NCI-H748 (cell line): ENCODE measurements at regions not wholly inside any gene's neighbourhood (a gene's known extent, or its start where the extent isn't known, plus 50 kb on each side); places are given as distances from the start of the nearest gene placed in this dataset.

ENCODE experiments used
- DNase-seq: peaks from one replicate; lab custom pipeline; 2025; ENCODE audit not compliant: unreplicated experiment; lab: John Stamatoyannopoulos, UW

DNA sequence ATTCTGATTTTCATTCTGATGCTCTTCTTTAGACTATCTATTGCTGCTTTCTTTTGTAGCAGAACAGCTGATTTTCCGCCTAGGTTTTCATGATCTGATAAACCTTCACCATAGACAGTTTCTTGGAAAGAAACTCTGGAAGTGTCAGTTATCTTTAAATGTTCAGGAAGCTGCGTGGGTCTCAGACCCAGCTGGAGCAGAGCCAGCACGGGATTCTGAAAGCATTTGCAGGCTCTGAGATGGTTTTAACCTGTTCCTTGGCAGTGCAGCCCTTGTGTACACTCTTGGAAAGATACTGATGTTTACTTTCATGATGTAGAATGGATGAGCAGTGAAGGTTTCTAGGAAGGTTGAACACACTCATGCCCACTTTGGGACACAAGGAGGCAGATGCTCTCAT lies 178.0 kb upstream of the DMRT1 start:
- DNase-seq = no peak

- no peak for DNase-seq
Measured at GRCh38 chr9:665296-665695, 176.2 kb upstream of the DMRT1 start.

DNA sequence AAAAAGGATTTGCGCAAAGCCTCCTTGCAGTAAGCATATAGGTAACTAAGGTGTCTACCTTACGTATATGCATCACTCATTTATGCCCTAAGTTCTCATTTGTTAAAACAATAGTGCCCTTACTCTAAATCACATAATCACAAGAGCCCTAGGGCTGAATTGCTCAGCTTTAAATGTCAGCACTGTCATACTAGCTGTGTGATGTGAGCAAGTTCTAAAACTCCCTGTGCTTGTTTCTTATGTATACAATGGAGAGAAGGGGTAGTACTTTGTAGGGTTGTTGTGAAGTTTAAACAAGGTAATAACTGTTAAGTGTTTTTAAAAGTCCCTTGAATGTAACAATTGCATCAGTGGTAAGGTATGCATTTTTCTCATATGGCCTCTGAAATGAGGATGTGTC lies 169.5 kb upstream of the DMRT1 start:
- DNase-seq = no peak

DNA sequence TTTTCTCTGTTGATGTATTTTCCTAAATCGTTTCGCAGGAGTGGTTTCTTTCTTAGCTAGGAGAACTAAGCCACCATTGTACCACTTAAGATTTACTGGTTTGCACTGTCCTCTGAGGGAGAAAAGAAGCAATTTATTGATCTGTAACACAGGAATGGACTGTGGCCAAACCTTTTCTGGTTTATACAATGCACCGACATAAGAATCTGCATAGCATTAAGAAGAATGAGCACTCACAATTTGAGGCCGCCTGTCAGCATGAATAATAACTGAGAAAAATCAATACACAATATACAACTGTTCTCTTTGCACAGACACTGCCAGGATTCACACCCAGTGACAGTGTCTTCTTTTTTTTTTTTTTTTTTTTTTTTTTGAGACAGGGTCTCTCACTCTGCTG lies 168.6 kb upstream of the DMRT1 start:
- DNase-seq = no peak

GRCh38 chr9:673264-673965 lies 168.1 kb upstream of the DMRT1 start:
- no peak for DNase-seq

DNA sequence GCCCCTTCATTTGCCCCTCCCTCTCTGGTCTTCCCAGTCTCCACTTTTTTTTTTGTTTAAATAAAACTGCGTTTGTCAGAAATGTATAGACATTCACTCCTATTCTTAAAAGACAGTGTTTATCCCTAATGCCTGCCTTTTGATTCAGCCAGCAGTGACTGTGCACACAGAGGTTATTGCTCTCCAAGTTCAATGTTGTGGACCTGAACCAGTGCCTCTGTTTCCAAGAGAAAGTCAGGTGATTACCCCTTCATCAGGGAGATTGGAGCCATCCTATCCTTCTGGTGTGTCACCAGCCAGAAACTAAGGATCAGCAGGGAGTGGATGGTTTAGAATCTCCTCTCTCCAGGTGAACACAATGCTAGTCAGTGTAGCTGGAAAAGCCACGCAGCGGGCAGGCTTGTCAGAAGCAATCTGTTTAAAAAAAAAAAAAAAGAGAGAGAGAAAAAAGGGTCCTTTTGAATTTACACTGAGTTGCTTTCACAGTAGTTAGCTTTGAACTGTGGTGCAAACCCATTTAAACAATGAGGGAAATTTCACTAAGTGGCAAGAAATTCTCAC lies 167.5 kb upstream of the DMRT1 start:
- no peak for DNase-seq

GRCh38 chr9:675697-676370 lies 165.7 kb upstream of the DMRT1 start:
- DNase-seq = no peak

DNA sequence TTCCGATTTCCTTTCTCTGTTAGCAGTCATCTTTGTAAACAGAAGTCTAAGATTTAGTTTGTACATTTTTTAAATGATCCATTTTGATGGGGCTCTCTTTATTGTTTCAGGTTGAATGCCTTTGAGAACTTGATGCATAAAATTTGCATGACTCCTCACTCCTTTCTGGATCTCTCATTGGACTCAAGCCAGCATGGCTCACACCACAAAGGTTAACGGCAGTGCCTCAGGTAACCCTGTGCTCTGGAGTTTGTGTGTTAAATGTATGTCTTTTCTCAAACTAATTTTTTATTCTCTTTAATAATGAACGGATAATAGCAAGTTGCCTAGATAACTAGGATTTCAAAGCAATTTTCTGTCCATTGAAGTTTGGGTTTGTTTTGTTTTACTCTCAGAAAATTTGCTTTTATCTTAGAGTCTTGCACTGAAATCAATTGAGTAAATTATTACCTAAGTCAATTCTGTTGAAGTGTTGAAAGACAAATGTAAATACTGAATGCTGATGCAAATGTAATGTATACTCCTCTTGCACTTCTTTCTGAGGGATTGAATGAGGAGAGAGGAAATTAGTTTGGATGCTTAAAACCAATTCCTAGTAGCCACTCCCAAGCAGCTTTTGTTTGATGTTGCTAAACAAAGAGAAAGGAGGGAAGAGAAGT lies 164.6 kb upstream of the DMRT1 start:
- DNase-seq = peak; percentile 19

DNA sequence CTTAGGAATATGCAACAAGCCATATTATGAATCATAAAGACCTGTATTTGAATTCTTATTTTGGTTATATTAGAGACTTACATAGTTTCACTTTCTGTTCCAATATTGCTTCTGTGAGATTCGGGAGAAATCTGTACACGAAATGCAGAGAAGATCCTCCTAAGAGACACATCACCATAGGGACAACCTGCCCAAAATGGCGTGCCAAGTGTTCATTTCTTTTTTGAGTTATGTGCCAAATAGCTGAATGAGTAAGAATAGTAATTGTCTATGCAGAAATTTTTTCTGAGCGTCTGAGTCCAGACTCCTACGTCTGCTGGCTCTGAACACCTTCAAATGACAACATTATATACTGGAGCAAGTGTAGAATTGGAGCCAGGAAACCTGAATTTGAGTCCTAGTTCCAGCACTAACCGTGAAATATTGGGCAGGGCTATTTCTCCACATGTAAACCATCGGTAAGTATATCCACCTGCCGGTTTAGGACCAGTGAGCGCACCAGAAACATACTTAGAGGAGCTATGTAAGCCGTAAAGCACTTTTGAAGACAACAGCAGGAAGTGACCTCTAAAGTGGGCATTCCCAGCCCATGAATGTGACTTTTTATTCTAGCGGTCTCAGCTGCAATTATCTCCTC lies 163.9 kb upstream of the DMRT1 start:
- DNase-seq = no peak

GRCh38 chr9:678897-679296 lies 162.6 kb upstream of the DMRT1 start:
- DNase-seq = no peak

DNA sequence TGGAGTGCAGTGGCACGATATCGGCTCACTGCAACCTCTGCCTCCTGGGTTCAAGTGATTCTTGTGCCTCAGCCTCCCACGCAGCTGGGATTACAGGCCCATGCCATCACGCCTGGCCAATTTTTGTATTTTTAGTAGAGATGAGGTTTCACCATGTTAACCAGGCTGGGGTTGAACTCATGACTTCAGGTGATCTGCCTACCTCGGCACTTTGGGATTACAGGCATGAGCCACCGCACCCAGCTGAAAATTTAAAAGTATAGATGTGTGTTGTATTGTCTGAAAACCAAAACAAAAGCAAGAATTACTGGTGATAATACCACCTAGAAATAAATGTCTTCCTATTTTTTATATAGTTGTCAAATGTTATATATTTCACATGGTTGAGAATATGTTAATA lies 162.0 kb upstream of the DMRT1 start:
- DNase-seq = no peak

DNA sequence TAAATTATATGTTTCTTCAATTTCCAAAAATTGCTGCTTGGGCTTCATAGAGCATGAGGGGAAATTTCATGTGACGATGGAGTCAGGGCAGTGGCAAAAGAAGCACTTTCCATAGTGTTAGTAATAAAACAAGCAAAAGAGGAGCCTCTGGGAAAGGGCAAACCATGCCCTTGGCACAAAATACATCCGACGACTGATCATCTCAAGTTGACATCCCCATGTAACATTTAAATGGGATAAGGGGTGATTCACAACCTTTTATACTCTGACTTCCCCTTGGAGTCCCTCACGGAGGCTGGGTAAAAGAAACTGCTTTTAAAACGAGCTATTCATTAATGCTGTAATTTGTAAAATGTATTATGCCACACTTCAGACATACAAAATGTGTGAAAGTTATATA lies 161.4 kb upstream of the DMRT1 start:
- no peak for DNase-seq

DNA sequence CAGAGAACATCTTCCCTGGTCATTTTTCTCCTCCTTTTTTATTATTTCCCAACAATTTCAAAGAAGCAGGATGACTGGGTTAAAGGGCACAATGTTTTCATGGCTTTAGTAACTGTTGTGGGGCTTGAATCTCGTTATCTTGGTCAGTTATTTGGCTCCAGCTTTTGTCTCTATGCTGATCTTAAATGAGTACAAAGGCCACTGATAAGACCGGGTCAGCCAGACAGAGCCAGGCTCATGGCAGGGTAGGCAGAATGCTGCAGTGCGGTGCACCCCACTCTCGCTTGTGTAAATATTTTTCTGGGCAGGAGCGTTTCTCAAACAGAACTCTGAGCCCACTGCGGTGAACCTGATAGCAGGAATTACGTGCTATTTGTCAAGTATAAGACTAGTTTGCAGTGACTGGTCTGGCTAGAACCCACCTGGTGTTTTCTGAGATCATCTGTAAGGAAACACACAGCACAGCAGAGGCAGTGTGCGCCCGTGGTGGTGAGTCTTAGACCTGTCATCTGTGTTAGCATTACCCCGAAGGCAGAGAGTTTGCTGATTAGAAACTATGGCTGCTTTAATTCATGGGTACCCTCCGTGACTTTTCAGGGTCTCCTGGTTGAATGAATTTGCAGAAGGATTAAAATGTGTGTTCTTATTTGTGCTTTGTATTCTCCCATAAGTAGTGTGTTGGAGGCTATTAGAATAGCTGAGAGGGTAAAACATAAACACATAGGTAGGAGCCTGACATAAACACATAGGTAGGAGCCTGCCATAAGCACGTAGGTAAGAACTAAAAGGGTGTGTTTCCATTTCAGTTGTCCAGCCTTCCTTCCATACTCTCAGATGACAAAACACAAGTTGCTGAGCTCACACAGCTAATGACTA lies 158.6 kb upstream of the DMRT1 start:
- DNase-seq = no peak

- DNase-seq = no peak
Measured at GRCh38 chr9:683509-684021, 157.9 kb upstream of the DMRT1 start.

DNA sequence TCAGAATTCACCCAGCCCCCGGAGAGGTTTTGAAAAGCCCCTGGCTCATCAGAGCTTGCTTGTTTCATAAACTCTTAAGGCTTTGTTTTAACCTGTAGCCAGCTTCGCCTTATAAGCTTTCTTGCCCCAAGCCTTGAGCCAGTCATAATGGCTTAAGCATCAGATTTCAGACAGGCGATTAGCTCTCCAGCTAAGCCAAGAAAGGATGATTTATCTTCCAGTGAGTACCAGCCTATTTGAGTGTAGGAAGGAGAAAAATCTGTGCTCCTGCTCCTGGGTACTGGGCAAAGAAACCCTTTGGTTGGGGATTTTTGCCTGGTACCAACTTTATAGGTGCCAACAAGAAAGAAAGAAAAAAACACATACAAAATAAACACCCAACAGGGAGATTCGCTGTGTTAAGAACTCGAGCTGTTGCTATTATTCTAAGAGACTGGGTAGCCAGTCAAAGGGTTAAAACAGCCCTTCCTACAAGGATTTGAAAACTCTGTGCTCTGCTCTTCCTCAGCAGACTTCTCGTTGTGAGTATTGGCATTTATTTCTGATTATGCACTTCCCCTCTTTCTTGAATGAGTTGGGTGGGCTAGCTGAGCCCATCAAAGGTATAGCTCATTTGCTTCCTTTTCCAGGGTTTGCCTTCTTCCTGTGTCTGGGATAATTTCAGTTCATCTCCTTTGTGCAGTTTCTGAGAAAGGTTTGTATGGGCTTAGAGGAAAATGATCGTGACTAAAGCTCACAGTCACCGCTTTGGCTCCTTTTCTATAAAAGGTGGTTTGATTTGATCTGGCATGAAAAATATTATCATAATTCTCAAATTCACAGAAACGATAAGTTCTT lies 157.2 kb upstream of the DMRT1 start:
- DNase-seq = no peak

GRCh38 chr9:684941-685340 lies 156.6 kb upstream of the DMRT1 start:
- no peak for DNase-seq

DNA sequence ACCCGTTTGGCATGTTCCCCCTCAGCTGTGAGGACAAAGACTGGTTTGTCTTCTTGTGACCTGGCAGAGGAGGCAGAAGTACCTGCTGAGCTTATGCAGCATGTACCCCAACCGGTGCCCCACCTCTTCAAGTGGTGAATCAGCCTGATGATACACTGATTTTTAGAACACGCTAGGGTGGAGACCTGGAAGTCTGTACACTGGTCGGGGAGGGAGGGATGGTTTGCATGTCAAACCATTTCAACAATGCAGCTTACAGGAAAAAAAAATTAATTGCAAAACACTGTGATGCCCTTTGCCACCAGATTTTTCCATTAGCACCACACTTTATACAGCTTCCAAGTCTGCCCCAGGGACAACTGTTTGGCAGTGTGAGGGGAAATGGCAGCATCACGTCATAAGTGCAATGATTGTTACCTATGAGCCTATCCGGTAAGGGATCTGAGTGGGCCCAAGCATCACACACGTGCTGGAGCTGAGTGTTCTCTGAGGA lies 155.1 kb upstream of the DMRT1 start:
- no peak for DNase-seq

- DNase-seq = no peak
Measured at GRCh38 chr9:687034-687785, 154.3 kb upstream of the DMRT1 start.

- DNase-seq = no peak
Measured at GRCh38 chr9:687994-688393, 153.5 kb upstream of the DMRT1 start.
